GM23338 (cell line): ENCODE measurements at regions not wholly inside any gene's neighbourhood (a gene's known extent, or its start where the extent isn't known, plus 50 kb on each side); places are given as distances from the start of the nearest gene placed in this dataset.

ENCODE experiments used
- ATAC-seq: fragments of 200-7000 bp; cut with Tn5 transposase; 3 replicates; pipeline ENCODE4 v1.9.1; 2020
- DNase-seq: peaks from one replicate; pipeline ENCODE4 v3.0.0-alpha.2; 2015; ENCODE audit warnings: low spot score
- H2AFZ ChIP-seq: fragments of 200-600 bp; sonication (generic); 2 replicates; pipeline ENCODE4 v1.8.0; 2016; ENCODE audit warnings: antibody characterized with exemption, mild to moderate bottlenecking, moderate library complexity
- H3F3A ChIP-seq: fragments of 200-600 bp; sonication (generic); replicated peaks from 2 replicates; pipeline ENCODE4 v1.8.0; 2017; ENCODE audit warnings: antibody characterized with exemption, mixed run types, low read depth
- H3K27ac ChIP-seq: fragments of 200-600 bp; sonication (generic); 2 replicates; pipeline ENCODE4 v1.6.1; 2016; ENCODE audit warnings: low read depth
- H3K27me3 ChIP-seq: fragments of 200-600 bp; sonication (generic); 2 replicates; pipeline ENCODE4 v1.8.0; 2016; ENCODE audit warnings: mild to moderate bottlenecking, mixed run types, moderate library complexity; ENCODE audit not compliant: insufficient read depth
- H3K36me3 ChIP-seq: fragments of 200-600 bp; sonication (generic); 2 replicates; pipeline ENCODE4 v1.8.0; 2016; ENCODE audit warnings: mild to moderate bottlenecking; ENCODE audit not compliant: insufficient read depth
- H3K4me1 ChIP-seq: fragments of 200-600 bp; sonication (generic); 2 replicates; pipeline ENCODE4 v1.8.0; 2016; ENCODE audit warnings: mild to moderate bottlenecking, moderate library complexity; ENCODE audit not compliant: insufficient read depth
- H3K4me2 ChIP-seq: fragments of 200-600 bp; sonication (generic); 2 replicates; pipeline ENCODE4 v1.7.1; 2017; ENCODE audit warnings: mixed run types
- H3K4me3 ChIP-seq: fragments of 200-600 bp; sonication (generic); 2 replicates; pipeline ENCODE4 v1.6.1; 2016; ENCODE audit warnings: mixed run types
- H3K79me2 ChIP-seq: fragments of 200-600 bp; sonication (generic); replicated peaks from 2 replicates; pipeline ENCODE4 v1.8.0; 2017; ENCODE audit warnings: mild to moderate bottlenecking; ENCODE audit not compliant: insufficient read depth
- H3K9me2 ChIP-seq: fragments of 200-600 bp; sonication (generic); 2 replicates; pipeline ENCODE4 v1.8.0; 2017; ENCODE audit not compliant: insufficient read depth
- H4K20me1 ChIP-seq: fragments of 200-600 bp; sonication (generic); replicated peaks from 2 replicates; pipeline ENCODE4 v1.8.0; 2017; ENCODE audit warnings: mild to moderate bottlenecking; ENCODE audit not compliant: insufficient read depth
- H3K27ac Mint-ChIP-seq: 2 replicates; pipeline ENCODE4 v1.8.0; 2020; ENCODE audit warnings: inconsistent platforms, mild to moderate bottlenecking, moderate library complexity, mixed read lengths
- H3K27me3 Mint-ChIP-seq: 3 replicates; pipeline ENCODE4 v1.8.0; 2022; ENCODE audit warnings: low read depth, mild to moderate bottlenecking, moderate library complexity, mixed read lengths, inconsistent platforms; ENCODE audit not compliant: insufficient read depth, poor library complexity
- H3K36me3 Mint-ChIP-seq: 3 replicates; pipeline ENCODE4 v1.8.0; 2021; ENCODE audit warnings: low read depth, mild to moderate bottlenecking, inconsistent platforms, moderate library complexity, mixed read lengths
- H3K4me1 Mint-ChIP-seq: 3 replicates; pipeline ENCODE4 v1.8.0; 2020; ENCODE audit warnings: mild to moderate bottlenecking, inconsistent platforms, mixed read lengths
- H3K4me3 Mint-ChIP-seq: 3 replicates; pipeline ENCODE4 v1.8.0; 2021; ENCODE audit warnings: moderate library complexity, mild to moderate bottlenecking, inconsistent platforms, mixed read lengths
- H3K9me3 Mint-ChIP-seq: 3 replicates; pipeline ENCODE4 v1.8.0; 2020; ENCODE audit warnings: moderate library complexity, mild to moderate bottlenecking, inconsistent platforms, mixed read lengths
- CREB1 ChIP-seq: fragments of 250-450 bp; sonication (Bioruptor Pico); IDR thresholded peaks from 2 replicates; pipeline ENCODE4 v1.5.0; 2020; ENCODE audit warnings: low read depth, mild to moderate bottlenecking, moderate library complexity
- EZH2phosphoT487 ChIP-seq: fragments of 200-600 bp; sonication (generic); IDR thresholded peaks from one replicate; pipeline ENCODE4 v1.8.1; 2018; ENCODE audit warnings: antibody characterized with exemption; ENCODE audit not compliant: unreplicated experiment
- JUNB ChIP-seq: IDR thresholded peaks from one replicate; pipeline ENCODE4 v1.6.1; 2016; ENCODE audit warnings: antibody characterized with exemption; ENCODE audit not compliant: unreplicated experiment
- NANOG ChIP-seq: IDR thresholded peaks from 2 replicates; pipeline ENCODE4 v1.6.1; 2016; ENCODE audit warnings: antibody characterized with exemption, borderline replicate concordance
- POLR2AphosphoS5 ChIP-seq: IDR thresholded peaks from 2 replicates; pipeline ENCODE4 v1.6.1; 2016; ENCODE audit warnings: antibody characterized with exemption, low read depth
- STAT1 ChIP-seq: IDR thresholded peaks from one replicate; pipeline ENCODE4 v1.6.1; 2016; ENCODE audit warnings: antibody characterized with exemption; ENCODE audit not compliant: unreplicated experiment
- ZNF114 ChIP-seq: fragments of 250-450 bp; sonication (Bioruptor Pico); IDR thresholded peaks from 2 replicates; pipeline ENCODE4 v1.5.0; 2020; ENCODE audit warnings: mild to moderate bottlenecking, moderate library complexity
- ZNF331 ChIP-seq: fragments of 250-450 bp; sonication (Bioruptor Pico); IDR thresholded peaks from 2 replicates; pipeline ENCODE4 v1.5.0; 2020; ENCODE audit warnings: low read depth, mild to moderate bottlenecking, moderate library complexity
- TF ChIP-seq, protein P1 (sequence below): fragments of 250-450 bp; sonication (Bioruptor Pico); IDR thresholded peaks from 2 replicates; pipeline ENCODE4 v1.5.0; 2020; ENCODE audit warnings: mild to moderate bottlenecking, moderate library complexity
- TF ChIP-seq, protein P2 (sequence below): IDR thresholded peaks from one replicate; pipeline ENCODE4 v1.6.1; 2018; ENCODE audit warnings: antibody characterized with exemption; ENCODE audit not compliant: unreplicated experiment
- TF ChIP-seq, protein P3 (sequence below), 2 experiments: fragments of 200-600 bp in 1 of 2; sonication (generic) in 1 of 2; conservative IDR thresholded peaks; 2 replicates each; pipeline versions ENCODE4 v1.5.1 to v1.6.1; 2016 to 2017; ENCODE audit warnings: antibody characterized with exemption in 2 of 2, low read depth in 2 of 2, mild to moderate bottlenecking in 2 of 2, moderate library complexity in 1 of 2

DNA sequence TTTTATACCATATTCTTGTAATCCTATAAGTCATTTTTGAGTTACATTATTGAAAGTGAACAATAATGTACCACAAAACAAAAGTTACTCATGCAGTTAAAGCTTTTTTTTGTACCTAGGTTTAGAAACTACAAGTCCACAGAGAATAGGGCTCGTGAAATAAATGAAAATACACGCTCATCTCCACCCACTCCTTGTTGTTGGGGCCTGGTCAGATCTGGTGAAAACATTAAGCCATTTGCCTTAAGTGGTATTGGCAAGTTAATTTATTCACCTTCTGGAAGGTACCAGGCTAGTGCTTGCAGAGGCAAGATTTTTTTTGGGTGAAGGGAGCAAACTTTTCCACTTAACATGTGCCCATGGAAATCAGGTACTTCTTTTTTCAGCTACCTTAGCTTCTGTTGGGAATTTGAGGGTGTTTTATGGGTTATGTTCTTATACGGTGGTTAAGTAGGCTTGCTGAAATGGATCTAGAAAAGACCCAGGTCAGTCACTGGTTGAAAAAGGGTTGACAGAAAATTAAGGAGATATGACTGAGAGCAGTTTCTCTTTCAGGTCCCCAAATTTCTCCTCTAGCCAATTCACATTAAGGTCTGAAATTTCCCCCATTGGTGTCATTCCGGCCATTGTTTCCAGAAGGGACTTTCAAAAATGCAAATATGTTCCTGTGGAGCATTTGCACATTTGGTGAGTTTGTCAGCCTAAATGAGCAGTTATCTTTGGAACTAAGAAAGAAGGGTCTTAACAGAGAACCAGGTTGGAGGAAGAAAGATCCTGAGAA, 143.3 kb downstream of the KCNRG start:
- no peak for DNase-seq

More for the DNA sequence above, 143.3 kb downstream of the KCNRG start:
- no peaks in the 10 kb centered on the region for H3K36me3 ChIP-seq
- TF ChIP-seq POLR2AphosphoS5, result no peak
- no peak for TF ChIP-seq ZNF114 (CRISPR knock-in tag)
- TF ChIP-seq ZNF331, result no peak
- TF ChIP-seq, protein P1, sequence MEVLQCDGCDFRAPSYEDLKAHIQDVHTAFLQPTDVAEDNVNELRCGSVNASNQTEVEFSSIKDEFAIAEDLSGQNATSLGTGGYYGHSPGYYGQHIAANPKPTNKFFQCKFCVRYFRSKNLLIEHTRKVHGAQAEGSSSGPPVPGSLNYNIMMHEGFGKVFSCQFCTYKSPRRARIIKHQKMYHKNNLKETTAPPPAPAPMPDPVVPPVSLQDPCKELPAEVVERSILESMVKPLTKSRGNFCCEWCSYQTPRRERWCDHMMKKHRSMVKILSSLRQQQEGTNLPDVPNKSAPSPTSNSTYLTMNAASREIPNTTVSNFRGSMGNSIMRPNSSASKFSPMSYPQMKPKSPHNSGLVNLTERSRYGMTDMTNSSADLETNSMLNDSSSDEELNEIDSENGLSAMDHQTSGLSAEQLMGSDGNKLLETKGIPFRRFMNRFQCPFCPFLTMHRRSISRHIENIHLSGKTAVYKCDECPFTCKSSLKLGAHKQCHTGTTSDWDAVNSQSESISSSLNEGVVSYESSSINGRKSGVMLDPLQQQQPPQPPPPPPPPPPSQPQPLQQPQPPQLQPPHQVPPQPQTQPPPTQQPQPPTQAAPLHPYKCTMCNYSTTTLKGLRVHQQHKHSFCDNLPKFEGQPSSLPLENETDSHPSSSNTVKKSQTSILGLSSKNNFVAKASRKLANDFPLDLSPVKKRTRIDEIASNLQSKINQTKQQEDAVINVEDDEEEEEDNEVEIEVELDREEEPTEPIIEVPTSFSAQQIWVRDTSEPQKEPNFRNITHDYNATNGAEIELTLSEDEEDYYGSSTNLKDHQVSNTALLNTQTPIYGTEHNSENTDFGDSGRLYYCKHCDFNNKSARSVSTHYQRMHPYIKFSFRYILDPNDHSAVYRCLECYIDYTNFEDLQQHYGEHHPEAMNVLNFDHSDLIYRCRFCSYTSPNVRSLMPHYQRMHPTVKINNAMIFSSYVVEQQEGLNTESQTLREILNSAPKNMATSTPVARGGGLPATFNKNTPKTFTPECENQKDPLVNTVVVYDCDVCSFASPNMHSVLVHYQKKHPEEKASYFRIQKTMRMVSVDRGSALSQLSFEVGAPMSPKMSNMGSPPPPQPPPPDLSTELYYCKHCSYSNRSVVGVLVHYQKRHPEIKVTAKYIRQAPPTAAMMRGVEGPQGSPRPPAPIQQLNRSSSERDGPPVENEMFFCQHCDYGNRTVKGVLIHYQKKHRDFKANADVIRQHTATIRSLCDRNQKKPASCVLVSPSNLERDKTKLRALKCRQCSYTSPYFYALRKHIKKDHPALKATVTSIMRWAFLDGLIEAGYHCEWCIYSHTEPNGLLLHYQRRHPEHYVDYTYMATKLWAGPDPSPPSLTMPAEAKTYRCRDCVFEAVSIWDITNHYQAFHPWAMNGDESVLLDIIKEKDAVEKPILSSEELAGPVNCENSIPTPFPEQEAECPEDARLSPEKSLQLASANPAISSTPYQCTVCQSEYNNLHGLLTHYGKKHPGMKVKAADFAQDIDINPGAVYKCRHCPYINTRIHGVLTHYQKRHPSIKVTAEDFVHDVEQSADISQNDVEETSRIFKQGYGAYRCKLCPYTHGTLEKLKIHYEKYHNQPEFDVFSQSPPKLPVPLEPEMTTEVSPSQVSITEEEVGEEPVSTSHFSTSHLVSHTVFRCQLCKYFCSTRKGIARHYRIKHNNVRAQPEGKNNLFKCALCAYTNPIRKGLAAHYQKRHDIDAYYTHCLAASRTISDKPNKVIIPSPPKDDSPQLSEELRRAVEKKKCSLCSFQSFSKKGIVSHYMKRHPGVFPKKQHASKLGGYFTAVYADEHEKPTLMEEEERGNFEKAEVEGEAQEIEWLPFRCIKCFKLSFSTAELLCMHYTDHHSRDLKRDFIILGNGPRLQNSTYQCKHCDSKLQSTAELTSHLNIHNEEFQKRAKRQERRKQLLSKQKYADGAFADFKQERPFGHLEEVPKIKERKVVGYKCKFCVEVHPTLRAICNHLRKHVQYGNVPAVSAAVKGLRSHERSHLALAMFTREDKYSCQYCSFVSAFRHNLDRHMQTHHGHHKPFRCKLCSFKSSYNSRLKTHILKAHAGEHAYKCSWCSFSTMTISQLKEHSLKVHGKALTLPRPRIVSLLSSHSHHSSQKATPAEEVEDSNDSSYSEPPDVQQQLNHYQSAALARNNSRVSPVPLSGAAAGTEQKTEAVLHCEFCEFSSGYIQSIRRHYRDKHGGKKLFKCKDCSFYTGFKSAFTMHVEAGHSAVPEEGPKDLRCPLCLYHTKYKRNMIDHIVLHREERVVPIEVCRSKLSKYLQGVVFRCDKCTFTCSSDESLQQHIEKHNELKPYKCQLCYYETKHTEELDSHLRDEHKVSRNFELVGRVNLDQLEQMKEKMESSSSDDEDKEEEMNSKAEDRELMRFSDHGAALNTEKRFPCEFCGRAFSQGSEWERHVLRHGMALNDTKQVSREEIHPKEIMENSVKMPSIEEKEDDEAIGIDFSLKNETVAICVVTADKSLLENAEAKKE (CRISPR knock-in tag), result no peak
- no peak for TF ChIP-seq JUNB
- TF ChIP-seq, protein P2, sequence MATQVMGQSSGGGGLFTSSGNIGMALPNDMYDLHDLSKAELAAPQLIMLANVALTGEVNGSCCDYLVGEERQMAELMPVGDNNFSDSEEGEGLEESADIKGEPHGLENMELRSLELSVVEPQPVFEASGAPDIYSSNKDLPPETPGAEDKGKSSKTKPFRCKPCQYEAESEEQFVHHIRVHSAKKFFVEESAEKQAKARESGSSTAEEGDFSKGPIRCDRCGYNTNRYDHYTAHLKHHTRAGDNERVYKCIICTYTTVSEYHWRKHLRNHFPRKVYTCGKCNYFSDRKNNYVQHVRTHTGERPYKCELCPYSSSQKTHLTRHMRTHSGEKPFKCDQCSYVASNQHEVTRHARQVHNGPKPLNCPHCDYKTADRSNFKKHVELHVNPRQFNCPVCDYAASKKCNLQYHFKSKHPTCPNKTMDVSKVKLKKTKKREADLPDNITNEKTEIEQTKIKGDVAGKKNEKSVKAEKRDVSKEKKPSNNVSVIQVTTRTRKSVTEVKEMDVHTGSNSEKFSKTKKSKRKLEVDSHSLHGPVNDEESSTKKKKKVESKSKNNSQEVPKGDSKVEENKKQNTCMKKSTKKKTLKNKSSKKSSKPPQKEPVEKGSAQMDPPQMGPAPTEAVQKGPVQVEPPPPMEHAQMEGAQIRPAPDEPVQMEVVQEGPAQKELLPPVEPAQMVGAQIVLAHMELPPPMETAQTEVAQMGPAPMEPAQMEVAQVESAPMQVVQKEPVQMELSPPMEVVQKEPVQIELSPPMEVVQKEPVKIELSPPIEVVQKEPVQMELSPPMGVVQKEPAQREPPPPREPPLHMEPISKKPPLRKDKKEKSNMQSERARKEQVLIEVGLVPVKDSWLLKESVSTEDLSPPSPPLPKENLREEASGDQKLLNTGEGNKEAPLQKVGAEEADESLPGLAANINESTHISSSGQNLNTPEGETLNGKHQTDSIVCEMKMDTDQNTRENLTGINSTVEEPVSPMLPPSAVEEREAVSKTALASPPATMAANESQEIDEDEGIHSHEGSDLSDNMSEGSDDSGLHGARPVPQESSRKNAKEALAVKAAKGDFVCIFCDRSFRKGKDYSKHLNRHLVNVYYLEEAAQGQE, result no peak
- no peak for TF ChIP-seq NANOG
- no peak for TF ChIP-seq STAT1
- TF ChIP-seq, protein P3, sequence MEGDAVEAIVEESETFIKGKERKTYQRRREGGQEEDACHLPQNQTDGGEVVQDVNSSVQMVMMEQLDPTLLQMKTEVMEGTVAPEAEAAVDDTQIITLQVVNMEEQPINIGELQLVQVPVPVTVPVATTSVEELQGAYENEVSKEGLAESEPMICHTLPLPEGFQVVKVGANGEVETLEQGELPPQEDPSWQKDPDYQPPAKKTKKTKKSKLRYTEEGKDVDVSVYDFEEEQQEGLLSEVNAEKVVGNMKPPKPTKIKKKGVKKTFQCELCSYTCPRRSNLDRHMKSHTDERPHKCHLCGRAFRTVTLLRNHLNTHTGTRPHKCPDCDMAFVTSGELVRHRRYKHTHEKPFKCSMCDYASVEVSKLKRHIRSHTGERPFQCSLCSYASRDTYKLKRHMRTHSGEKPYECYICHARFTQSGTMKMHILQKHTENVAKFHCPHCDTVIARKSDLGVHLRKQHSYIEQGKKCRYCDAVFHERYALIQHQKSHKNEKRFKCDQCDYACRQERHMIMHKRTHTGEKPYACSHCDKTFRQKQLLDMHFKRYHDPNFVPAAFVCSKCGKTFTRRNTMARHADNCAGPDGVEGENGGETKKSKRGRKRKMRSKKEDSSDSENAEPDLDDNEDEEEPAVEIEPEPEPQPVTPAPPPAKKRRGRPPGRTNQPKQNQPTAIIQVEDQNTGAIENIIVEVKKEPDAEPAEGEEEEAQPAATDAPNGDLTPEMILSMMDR (conservative IDR thresholded peaks at IDR 0.05; ENCODE audit: low read depth in 2 of 2), result no peak
- no peak for TF ChIP-seq EZH2phosphoT487
- TF ChIP-seq CREB1 (CRISPR knock-in tag), result no peak
- H3K4me3 Mint-ChIP-seq, result no peak overlapping the region
- H4K20me1 ChIP-seq, result no peaks in the 10 kb centered on the region
- no peaks in the 10 kb centered on the region for H3K27me3 Mint-ChIP-seq
- no peak overlapping the region for H3K27ac Mint-ChIP-seq
- no peak overlapping the region for H3K4me2 ChIP-seq
- ATAC-seq, result no peak
- peaks cover 9% of the 10 kb centered on the region for H3K9me2 ChIP-seq
- H3K9me3 Mint-ChIP-seq, result no peaks in the 10 kb centered on the region
- H3K79me2 ChIP-seq, result no peaks in the 10 kb centered on the region
- no peak overlapping the region for H3K27ac ChIP-seq
- no peak overlapping the region for H2AFZ ChIP-seq
- no peak overlapping the region for H3K4me3 ChIP-seq
- no peaks in the 10 kb centered on the region for H3K36me3 Mint-ChIP-seq
- no peaks in the 10 kb centered on the region for H3K27me3 ChIP-seq
- H3F3A ChIP-seq, result no peaks in the 10 kb centered on the region
- peaks cover 4% of the 10 kb centered on the region; the same call in 1 of the 2 replicates for H3K4me1 ChIP-seq
- H3K4me1 Mint-ChIP-seq, result peaks cover 15% of the 10 kb centered on the region
